Nephron progenitor cell (in vitro differentiated cells): ENCODE measurements at regions not wholly inside any gene's neighbourhood (a gene's known extent, or its start where the extent isn't known, plus 50 kb on each side); places are given as distances from the start of the nearest gene placed in this dataset.

Experiments
- DNase-seq: peaks from one replicate; pipeline ENCODE4 v3.0.0; 2021
- H3K27ac Mint-ChIP-seq: 2 replicates; pipeline ENCODE4 v1.8.0; 2021; ENCODE audit warnings: mild to moderate bottlenecking, moderate library complexity, mixed read lengths
- H3K27me3 Mint-ChIP-seq: 2 replicates; pipeline ENCODE4 v1.8.0; 2021; ENCODE audit warnings: mild to moderate bottlenecking, low read depth, mixed read lengths; ENCODE audit not compliant: poor library complexity
- H3K36me3 Mint-ChIP-seq: 2 replicates; pipeline ENCODE4 v1.8.0; 2021; ENCODE audit warnings: low read depth, mixed read lengths
- H3K4me1 Mint-ChIP-seq: 2 replicates; pipeline ENCODE4 v1.8.0; 2021; ENCODE audit warnings: mixed read lengths
- H3K4me3 Mint-ChIP-seq: 2 replicates; pipeline ENCODE4 v1.8.0; 2021; ENCODE audit warnings: mild to moderate bottlenecking, moderate library complexity, mixed read lengths
- H3K9me3 Mint-ChIP-seq: 2 replicates; pipeline ENCODE4 v1.8.0; 2021; ENCODE audit warnings: mild to moderate bottlenecking, moderate library complexity, mixed read lengths
- TF ChIP-seq, protein P1 (sequence below): fragments of 200-600 bp; sonication (generic); IDR thresholded peaks from 2 replicates; pipeline ENCODE4 v1.5.0; 2021; ENCODE audit warnings: antibody characterized with exemption

DNA sequence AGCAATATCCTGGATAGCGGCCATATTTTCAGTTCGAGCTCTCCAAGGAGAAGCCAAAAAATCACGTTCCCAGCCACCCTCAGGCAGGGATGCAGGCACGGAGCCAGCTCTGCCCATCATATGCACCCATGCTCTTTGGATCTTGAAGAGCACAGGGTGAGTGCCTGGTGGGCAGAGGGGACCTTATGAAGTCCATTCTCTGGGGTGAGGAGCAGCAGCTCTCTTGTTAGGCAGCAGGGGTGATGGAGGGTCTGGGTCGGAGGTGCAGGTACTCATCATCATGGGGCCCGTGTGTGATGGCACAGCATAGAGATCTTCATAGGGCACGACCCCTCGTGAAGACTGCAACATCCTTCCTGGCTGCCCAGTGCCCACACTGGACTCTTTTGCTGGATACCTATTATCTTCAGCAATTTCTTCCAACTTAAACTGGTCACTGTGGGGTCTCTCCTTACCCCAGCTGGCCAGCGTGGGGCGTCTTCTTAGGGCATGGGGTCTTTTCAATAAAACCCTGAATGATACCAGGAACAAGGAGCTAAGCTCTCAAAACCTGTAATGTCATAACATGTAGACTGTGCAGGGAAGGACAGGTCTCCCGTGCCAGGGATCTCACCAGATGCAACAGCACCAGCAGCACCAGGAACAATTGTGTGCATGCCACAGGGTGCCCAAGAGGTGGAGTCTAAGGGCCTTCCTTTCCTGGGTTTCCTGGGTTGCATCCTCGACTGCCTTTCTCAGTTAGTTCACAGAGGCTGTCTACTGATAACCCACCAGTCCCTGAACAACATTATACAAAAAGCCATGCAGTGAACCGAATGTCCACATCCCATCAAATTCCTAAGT is 165.0 kb downstream of the TENT4A start:
- Mint-ChIP-seq H3K27me3 (peaks cover 3% of the 10 kb centered on the region), H3K4me3 (no peak overlapping the region), H3K9me3 (peaks cover 4% of the 10 kb centered on the region), H3K4me1 (no peaks in the 10 kb centered on the region), H3K27ac (no peak overlapping the region), H3K36me3 (no peaks in the 10 kb centered on the region)
- TF ChIP-seq, protein P1, sequence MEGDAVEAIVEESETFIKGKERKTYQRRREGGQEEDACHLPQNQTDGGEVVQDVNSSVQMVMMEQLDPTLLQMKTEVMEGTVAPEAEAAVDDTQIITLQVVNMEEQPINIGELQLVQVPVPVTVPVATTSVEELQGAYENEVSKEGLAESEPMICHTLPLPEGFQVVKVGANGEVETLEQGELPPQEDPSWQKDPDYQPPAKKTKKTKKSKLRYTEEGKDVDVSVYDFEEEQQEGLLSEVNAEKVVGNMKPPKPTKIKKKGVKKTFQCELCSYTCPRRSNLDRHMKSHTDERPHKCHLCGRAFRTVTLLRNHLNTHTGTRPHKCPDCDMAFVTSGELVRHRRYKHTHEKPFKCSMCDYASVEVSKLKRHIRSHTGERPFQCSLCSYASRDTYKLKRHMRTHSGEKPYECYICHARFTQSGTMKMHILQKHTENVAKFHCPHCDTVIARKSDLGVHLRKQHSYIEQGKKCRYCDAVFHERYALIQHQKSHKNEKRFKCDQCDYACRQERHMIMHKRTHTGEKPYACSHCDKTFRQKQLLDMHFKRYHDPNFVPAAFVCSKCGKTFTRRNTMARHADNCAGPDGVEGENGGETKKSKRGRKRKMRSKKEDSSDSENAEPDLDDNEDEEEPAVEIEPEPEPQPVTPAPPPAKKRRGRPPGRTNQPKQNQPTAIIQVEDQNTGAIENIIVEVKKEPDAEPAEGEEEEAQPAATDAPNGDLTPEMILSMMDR = no peak
- DNase-seq = no peak

DNA sequence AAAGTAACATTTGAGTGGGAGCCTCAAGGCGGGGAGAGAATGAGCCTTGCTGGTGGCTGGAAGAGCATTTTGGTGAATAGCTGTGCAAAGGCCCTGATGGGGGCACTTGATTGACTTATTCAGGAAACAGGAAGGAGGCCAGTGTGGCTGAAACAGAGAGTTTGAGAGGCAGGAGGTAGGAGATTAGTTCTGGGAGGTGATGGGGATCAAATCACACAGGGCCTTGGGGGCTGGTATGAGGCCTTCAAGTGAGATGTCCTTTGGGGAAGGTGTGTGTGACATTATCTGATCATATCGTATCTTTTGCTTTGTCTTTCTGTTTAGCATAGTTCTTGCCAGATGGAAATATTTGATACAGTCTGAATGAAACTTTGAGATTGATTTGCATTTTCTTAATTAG is 172.3 kb downstream of the TENT4A start:
- Mint-ChIP-seq H3K4me3 (no peak overlapping the region), H3K36me3 (no peaks in the 10 kb centered on the region)

DNA sequence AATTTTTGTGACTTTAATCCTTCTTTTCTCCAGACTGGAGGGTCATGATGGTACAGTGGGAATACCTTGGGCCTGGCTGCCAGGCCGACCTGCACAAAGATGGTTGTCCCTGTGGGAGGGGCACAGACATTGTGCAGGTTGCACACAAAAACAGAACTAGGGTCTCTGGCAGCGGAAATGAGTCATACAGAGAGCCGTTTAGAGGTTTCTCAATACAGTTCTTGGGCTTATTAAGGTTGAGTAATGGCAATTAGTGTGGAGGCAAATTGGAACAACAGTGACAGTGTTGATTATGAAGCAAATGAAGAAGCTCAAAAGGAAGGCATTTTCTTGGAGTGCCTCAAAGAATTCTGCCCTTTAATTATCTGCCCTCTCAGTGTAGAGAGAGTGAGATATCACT is 173.6 kb downstream of the TENT4A start:
- DNase-seq = no peak
- Mint-ChIP-seq H3K9me3 (peaks cover 47% of the 10 kb centered on the region), H3K36me3 (no peaks in the 10 kb centered on the region), H3K4me1 (no peaks in the 10 kb centered on the region), H3K27ac (no peak overlapping the region), H3K4me3 (no peak overlapping the region), H3K27me3 (peaks cover 11% of the 10 kb centered on the region)
- TF ChIP-seq, protein P1 = no peak

More for the DNA sequence above, 172.3 kb downstream of the TENT4A start:
- TF ChIP-seq, protein P1 = no peak
- Mint-ChIP-seq H3K9me3 (peaks cover 40% of the 10 kb centered on the region), H3K27me3 (peaks cover 11% of the 10 kb centered on the region), H3K27ac (no peak overlapping the region), H3K4me1 (no peaks in the 10 kb centered on the region)
- no peak for DNase-seq

DNA sequence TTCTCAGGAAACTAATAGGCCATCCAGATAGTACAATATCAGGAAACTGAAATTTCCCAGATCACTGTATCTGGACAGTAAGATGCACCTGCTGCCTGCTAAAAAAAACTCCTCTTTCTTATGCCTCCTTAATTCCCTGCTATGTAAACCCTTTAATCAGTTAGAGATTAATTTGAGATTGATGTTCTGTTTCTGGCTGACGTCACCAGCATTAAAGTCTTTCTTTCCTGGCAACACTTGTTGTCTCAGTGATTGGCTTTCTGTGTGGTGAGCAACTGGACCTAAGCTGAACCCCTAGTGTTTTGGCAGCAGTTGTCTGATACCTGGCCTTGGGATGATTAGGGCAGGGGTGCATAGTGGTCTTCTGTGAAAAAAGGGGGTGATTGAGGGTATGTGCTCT is 175.8 kb downstream of the TENT4A start:
- TF ChIP-seq, protein P1 = no peak
- Mint-ChIP-seq H3K9me3 (peaks cover 47% of the 10 kb centered on the region), H3K4me3 (no peak overlapping the region)

DNA sequence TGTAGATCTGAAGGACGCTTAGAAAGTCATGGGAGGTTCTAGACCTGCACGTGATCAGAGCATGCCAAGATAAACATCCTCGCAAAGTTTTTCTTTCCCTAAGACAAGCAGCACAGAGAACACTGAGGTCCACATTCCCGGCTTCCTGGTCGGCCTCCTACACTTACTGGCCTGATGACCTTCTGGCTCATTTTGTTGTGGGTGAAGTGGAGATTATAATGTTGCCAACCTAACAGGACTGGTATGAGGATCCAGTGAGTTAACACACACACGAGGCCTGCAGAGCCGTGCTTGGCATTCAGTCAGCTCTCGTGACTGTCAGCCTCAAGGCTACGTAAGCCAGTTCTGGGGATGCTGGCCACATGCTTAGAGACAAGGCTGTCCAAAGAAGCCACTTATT is 186.0 kb downstream of the TENT4A start:
- Mint-ChIP-seq H3K36me3 (no peaks in the 10 kb centered on the region), H3K27ac (no peak overlapping the region), H3K27me3 (peaks cover 5% of the 10 kb centered on the region), H3K4me3 (no peak overlapping the region), H3K9me3 (peaks cover 22% of the 10 kb centered on the region), H3K4me1 (peaks cover 18% of the 10 kb centered on the region)
- TF ChIP-seq, protein P1 = no peak
- no peak for DNase-seq

More for the DNA sequence above, 175.8 kb downstream of the TENT4A start:
- Mint-ChIP-seq H3K4me1 (no peaks in the 10 kb centered on the region), H3K36me3 (no peaks in the 10 kb centered on the region), H3K27me3 (peaks cover 12% of the 10 kb centered on the region), H3K27ac (no peak overlapping the region)
- no peak for DNase-seq
